H1 (cell line): ENCODE measurements at regions not wholly inside any gene's neighbourhood (a gene's known extent, or its start where the extent isn't known, plus 50 kb on each side); places are given as distances from the start of the nearest gene placed in this dataset.

ENCODE experiments used
- CTCF ChIA-PET: fragments of 300-600 bp; sonication (Branson Sonifier 250); formaldehyde crosslinking; loops from one replicate; lab custom pipeline; 2021; ENCODE audit not compliant: partially characterized antibody; lab: Charles Lee
- POLR2A ChIA-PET: fragments of 300-600 bp; sonication (Branson Sonifier 250); formaldehyde crosslinking; loops from one replicate; lab custom pipeline; 2021; ENCODE audit warnings: inconsistent platforms; ENCODE audit not compliant: partially characterized antibody; lab: Charles Lee
- DNase-seq, 2 experiments: peaks; one replicate each; pipeline versions ENCODE4 v3.0.0 to v3.0.0-alpha.2; 2010 to 2022; ENCODE audit warnings: low spot score in 2 of 2, low read depth in 1 of 2, mixed read lengths in 1 of 2
- FAIRE-seq: peaks from 2 replicates; lab custom pipeline; 2011; peaks lifted over from hg19 to GRCh38; lab: Jason Lieb, UNC
- H2AFZ ChIP-seq: 2 replicates; pipeline ENCODE4 v1.8.1; 2012; ENCODE audit warnings: low read length, inconsistent platforms
- H2AK5ac ChIP-seq: 2 replicates; pipeline ENCODE4 v1.6.1; 2013; ENCODE audit warnings: low read depth, low read length
- H2BK120ac ChIP-seq: replicated peaks from 2 replicates; pipeline ENCODE3; 2013; ENCODE audit warnings: low read depth, low read length, inconsistent platforms
- H2BK12ac ChIP-seq: 2 replicates; pipeline ENCODE4 v1.6.1; 2013; ENCODE audit warnings: low read depth, low read length
- H2BK15ac ChIP-seq: 2 replicates; pipeline ENCODE4 v1.6.1; 2013; ENCODE audit warnings: low read length
- H2BK20ac ChIP-seq: 2 replicates; pipeline ENCODE4 v1.6.1; 2013; ENCODE audit warnings: low read length
- H2BK5ac ChIP-seq: 2 replicates; pipeline ENCODE4 v1.6.1; 2013; ENCODE audit warnings: low read depth, low read length
- H3K14ac ChIP-seq: 2 replicates; pipeline ENCODE4 v1.6.1; 2013; ENCODE audit warnings: inconsistent platforms; ENCODE audit not compliant: insufficient read length
- H3K18ac ChIP-seq: 2 replicates; pipeline ENCODE4 v1.6.1; 2013; ENCODE audit warnings: low read length; ENCODE audit errors: extremely low read depth
- H3K23ac ChIP-seq: 2 replicates; pipeline ENCODE4 v1.6.1; 2013; ENCODE audit warnings: inconsistent platforms; ENCODE audit not compliant: insufficient read length
- H3K23me2 ChIP-seq: 2 replicates; pipeline ENCODE4 v1.6.1; 2013; ENCODE audit warnings: low read depth, low read length
- H3K27ac ChIP-seq: 2 replicates; pipeline ENCODE4 v1.6.1; 2011; ENCODE audit warnings: low read depth, low read length, inconsistent platforms
- H3K27me3 ChIP-seq, 4 experiments: replicated peaks in 1 of 4; 1 replicate in 1 of 4; 2 replicates in 3 of 4; pipeline versions ENCODE4 v1.6.1 to v1.8.1; 2011 to 2013; ENCODE audit warnings: low read length in 3 of 4, mild to moderate bottlenecking in 3 of 4, inconsistent platforms in 2 of 4, mixed read lengths in 2 of 4, moderate library complexity in 1 of 4; ENCODE audit not compliant: control insufficient read depth in 3 of 4, insufficient read depth in 3 of 4; ENCODE audit errors: extremely low read depth in 1 of 4
- H3K36me3 ChIP-seq, 4 experiments: 2 replicates each; pipeline versions ENCODE4 v1.6.1 to v1.8.1; 2011 to 2013; ENCODE audit warnings: mild to moderate bottlenecking in 4 of 4, low read length in 3 of 4, moderate library complexity in 2 of 4, control low read depth in 1 of 4, inconsistent platforms in 1 of 4; ENCODE audit not compliant: insufficient read depth in 4 of 4, control insufficient read depth in 2 of 4
- H3K4ac ChIP-seq: replicated peaks from 2 replicates; pipeline ENCODE3; 2013; ENCODE audit warnings: low read length, low read depth, mixed read lengths, inconsistent platforms; ENCODE audit not compliant: insufficient read length
- H3K4me1 ChIP-seq, 4 experiments: replicated peaks in 1 of 4; 1 replicate in 1 of 4; 2 replicates in 3 of 4; pipeline versions ENCODE4 v1.6.1 to v1.8.1; 2011 to 2013; ENCODE audit warnings: low read length in 3 of 4, inconsistent platforms in 2 of 4, mixed read lengths in 1 of 4; ENCODE audit not compliant: insufficient read depth in 4 of 4, control insufficient read depth in 3 of 4
- H3K4me2 ChIP-seq, 2 experiments: 2 replicates each; pipeline versions ENCODE4 v1.6.1 to v1.8.1; 2011 to 2013; ENCODE audit warnings: low read depth in 2 of 2, low read length in 2 of 2, control low read depth in 1 of 2, inconsistent platforms in 1 of 2, mild to moderate bottlenecking in 1 of 2; ENCODE audit not compliant: insufficient read depth in 1 of 2
- H3K4me3 ChIP-seq, 4 experiments: fragments of 200-600, 300-600 bp in 1 of 4; sonication (generic), shearing (Covaris generic), sonication (Bioruptor Twin) in 1 of 4; 2 replicates each; pipeline versions ENCODE4 v1.5.1 to v1.8.1; 2011 to 2016; ENCODE audit warnings: low read length in 4 of 4, low read depth in 3 of 4, control low read depth in 2 of 4, inconsistent platforms in 2 of 4, mild to moderate bottlenecking in 2 of 4, mixed read lengths in 1 of 4, moderate library complexity in 1 of 4; ENCODE audit not compliant: insufficient read depth in 2 of 4; ENCODE audit errors: extremely low read depth in 1 of 4
- H3K56ac ChIP-seq: replicated peaks from 2 replicates; pipeline ENCODE3; 2013; ENCODE audit warnings: low read depth, mild to moderate bottlenecking, mixed read lengths, low read length, inconsistent platforms; ENCODE audit not compliant: insufficient read length
- H3K79me1 ChIP-seq: 2 replicates; pipeline ENCODE4 v1.6.1; 2013; ENCODE audit warnings: low read depth, low read length, control low read depth
- H3K79me2 ChIP-seq, 2 experiments: 2 replicates each; pipeline versions ENCODE4 v1.6.1 to v1.8.1; 2012 to 2013; ENCODE audit warnings: low read length in 2 of 2, mild to moderate bottlenecking in 2 of 2, inconsistent platforms in 1 of 2; ENCODE audit not compliant: insufficient read depth in 2 of 2, control insufficient read depth in 1 of 2
- H3K9ac ChIP-seq, 4 experiments: replicated peaks in 1 of 4; 1 replicate in 1 of 4; 2 replicates in 3 of 4; pipeline versions ENCODE4 v1.6.1 to v1.8.1; 2011 to 2013; ENCODE audit warnings: low read depth in 3 of 4, low read length in 3 of 4, control low read depth in 2 of 4, mild to moderate bottlenecking in 2 of 4, moderate library complexity in 2 of 4, inconsistent platforms in 1 of 4; ENCODE audit errors: extremely low read depth in 1 of 4
- H3K9me3 ChIP-seq, 2 experiments: 2 replicates each; pipeline versions ENCODE4 v1.6.1 to v1.8.1; 2012 to 2013; ENCODE audit warnings: mild to moderate bottlenecking in 2 of 2, moderate library complexity in 2 of 2, control low read depth in 1 of 2, inconsistent platforms in 1 of 2, low read depth in 1 of 2, low read length in 1 of 2, mixed read lengths in 1 of 2; ENCODE audit not compliant: insufficient read depth in 2 of 2
- H4K20me1 ChIP-seq, 2 experiments: replicated peaks in 1 of 2; 2 replicates each; pipeline versions ENCODE3 to v1.8.1; 2011 to 2013; ENCODE audit warnings: inconsistent platforms in 2 of 2, low read length in 2 of 2, mild to moderate bottlenecking in 1 of 2; ENCODE audit not compliant: insufficient read depth in 2 of 2, control insufficient read depth in 1 of 2
- H4K5ac ChIP-seq: 2 replicates; pipeline ENCODE4 v1.6.1; 2013; ENCODE audit warnings: low read length, low read depth, mixed read lengths, inconsistent platforms; ENCODE audit not compliant: insufficient read length
- H4K8ac ChIP-seq: 2 replicates; pipeline ENCODE4 v1.8.0; 2013; ENCODE audit warnings: mild to moderate bottlenecking, moderate library complexity, low read length, inconsistent platforms; ENCODE audit not compliant: insufficient read depth; ENCODE audit errors: extremely low read depth
- H4K91ac ChIP-seq: replicated peaks from 2 replicates; pipeline ENCODE3; 2013; ENCODE audit warnings: low read length, mixed read lengths, inconsistent platforms; ENCODE audit not compliant: insufficient read length
- CHD1 ChIP-seq: IDR thresholded peaks from 2 replicates; pipeline ENCODE4 v1.6.1; 2012; ENCODE audit warnings: low read depth, low read length, improper control_type of control experiment
- CHD2 ChIP-seq: IDR thresholded peaks from 2 replicates; pipeline ENCODE4 v1.6.1; 2012; ENCODE audit warnings: low read length, improper control_type of control experiment
- E2F6 ChIP-seq: IDR thresholded peaks from 2 replicates; pipeline ENCODE4 v1.6.1; 2012; ENCODE audit warnings: inconsistent platforms
- MAX ChIP-seq: IDR thresholded peaks from 2 replicates; pipeline ENCODE4 v1.6.1; 2012; ENCODE audit warnings: inconsistent platforms
- RBBP5 ChIP-seq: IDR thresholded peaks from 2 replicates; pipeline ENCODE4 v1.7.1; 2012; ENCODE audit warnings: low read depth, mild to moderate bottlenecking, inconsistent platforms, low read length, moderate library complexity, borderline replicate concordance
- SP1 ChIP-seq: IDR thresholded peaks from 2 replicates; pipeline ENCODE4 v1.6.1; 2011; ENCODE audit warnings: low read depth, low read length
- SP2 ChIP-seq: IDR thresholded peaks from 2 replicates; pipeline ENCODE4 v1.6.1; 2012; ENCODE audit warnings: mild to moderate bottlenecking, low read length, inconsistent platforms
- SRF ChIP-seq: IDR thresholded peaks from 2 replicates; pipeline ENCODE4 v1.6.1; 2011; ENCODE audit warnings: mild to moderate bottlenecking, low read depth, low read length, moderate library complexity
- USF2 ChIP-seq: IDR thresholded peaks from 2 replicates; pipeline ENCODE4 v1.6.1; 2011; ENCODE audit warnings: low read length, improper control_type of control experiment
- YY1 ChIP-seq: IDR thresholded peaks from 2 replicates; pipeline ENCODE4 v1.6.1; 2011; ENCODE audit warnings: low read depth, mild to moderate bottlenecking, low read length
- WGBS, 2 experiments: shearing (Covaris generic) in 1 of 2; methylation state at CpG; one replicate each; pipeline versions ENCODE4 v1.1.6 to v1.1.7; 2013 to 2015; ENCODE audit warnings: low lambda C conversion rate in 2 of 2, mixed read lengths in 2 of 2, inconsistent platforms in 1 of 2, low coverage in 1 of 2, missing lambda C conversion rate in 1 of 2; ENCODE audit not compliant: insufficient replicate concordance in 2 of 2, insufficient coverage in 1 of 2, insufficient read length in 1 of 2; ENCODE audit errors: extremely low coverage in 1 of 2, missing lambda C conversion rate in 1 of 2; 5-methylcytosine and 5-hydroxymethylcytosine counted together

- CTCF ChIA-PET = no interaction called here
- H3K9ac ChIP-seq = no peak overlapping the region
- H3K4ac ChIP-seq = no peak overlapping the region
- no peak overlapping the region for H2BK20ac ChIP-seq
- no peak overlapping the region for H2BK5ac ChIP-seq
- no peak overlapping the region for H4K91ac ChIP-seq
- H3K9me3 ChIP-seq = peaks cover 0 to 6% of the 10 kb centered on the region in 2 experiments; a peak in 1 of 4 replicates
- no peak overlapping the region for H3K4me2 ChIP-seq
- TF ChIP-seq CHD2 (no peak), RBBP5 (no peak), E2F6 (no peak), USF2 (no peak), SRF (no peak), CHD1 (no peak), SP1 (no peak), YY1 (no peak), SP2 (no peak), MAX (no peak)
- no peak overlapping the region for H4K8ac ChIP-seq
- H3K14ac ChIP-seq = no peak overlapping the region
- H4K5ac ChIP-seq = no peak overlapping the region
- no peaks in the 10 kb centered on the region; a peak in 1 of 7 replicates for H3K4me1 ChIP-seq
- H3K79me2 ChIP-seq = no peaks in the 10 kb centered on the region
- H3K27ac ChIP-seq = no peak overlapping the region
- no peak overlapping the region for H3K56ac ChIP-seq
- POLR2A ChIA-PET = no interaction called here
- no peaks in the 10 kb centered on the region for H3K79me1 ChIP-seq
- DNase-seq = no peak
- H3K36me3 ChIP-seq = no peaks in the 10 kb centered on the region
- no peak overlapping the region for H3K23ac ChIP-seq
- 86% methylated on average over 2 of the region's 2 CpGs; no CpG with 5 or more reads in 1 of the 2 experiments for WGBS, 2 experiments
- H2BK120ac ChIP-seq = no peak overlapping the region
- no peak overlapping the region for H2AK5ac ChIP-seq
- FAIRE-seq = no peak
- no peak overlapping the region for H2AFZ ChIP-seq
- no peaks in the 10 kb centered on the region for H3K23me2 ChIP-seq
- H2BK15ac ChIP-seq = no peak overlapping the region
- no peaks in the 10 kb centered on the region for H4K20me1 ChIP-seq
- no peak overlapping the region for H2BK12ac ChIP-seq
- no peak overlapping the region for H3K4me3 ChIP-seq
- no peak overlapping the region for H3K18ac ChIP-seq
- no peaks in the 10 kb centered on the region; a peak in 1 of 7 replicates for H3K27me3 ChIP-seq
Observed at GRCh38 chr16:5385115-5385514, 287.5 kb upstream of the EEF2KMT start.
